OCI-LY3 (cell line): ENCODE measurements at regions not wholly inside any gene's neighbourhood (a gene's known extent, or its start where the extent isn't known, plus 50 kb on each side); places are given as distances from the start of the nearest gene placed in this dataset.

Source experiments
- H2AFZ ChIP-seq: fragments of 200-600, 300-600 bp; shearing (Covaris generic); 2 replicates; pipeline ENCODE4 v1.6.0; 2014; ENCODE audit warnings: antibody characterized with exemption, low read depth, low read length
- H3K27ac ChIP-seq: fragments of 200-600, 300-600 bp; sonication (generic); 2 replicates; pipeline ENCODE4 v1.5.1; 2014; ENCODE audit warnings: mild to moderate bottlenecking, low read length, moderate library complexity, mixed read lengths
- H3K27me3 ChIP-seq: fragments of 200-600, 300-600 bp; sonication (generic); 2 replicates; pipeline ENCODE4 v1.6.1; 2014; ENCODE audit warnings: low read depth, low read length, mixed read lengths
- H3K36me3 ChIP-seq: fragments of 200-600, 300-600 bp; sonication (generic); replicated peaks from 2 replicates; pipeline ENCODE3; 2014; ENCODE audit warnings: low read depth, low read length, mixed read lengths
- H3K4me1 ChIP-seq: fragments of 300-600, 200-600 bp; sonication (generic); 2 replicates; pipeline ENCODE4 v1.6.1; 2014; ENCODE audit warnings: low read length, mixed read lengths
- H3K4me2 ChIP-seq: fragments of 200-600, 300-600 bp; sonication (generic); 2 replicates; pipeline ENCODE4 v1.6.1; 2014; ENCODE audit warnings: low read length, mixed read lengths
- H3K4me3 ChIP-seq: fragments of 300-600, 200-600 bp; sonication (generic); 2 replicates; pipeline ENCODE4 v1.5.1; 2014; ENCODE audit warnings: antibody characterized with exemption, mild to moderate bottlenecking, low read length, moderate library complexity
- H3K79me2 ChIP-seq: fragments of 300-600, 200-600 bp; shearing (Covaris generic); 2 replicates; pipeline ENCODE4 v1.6.1; 2014; ENCODE audit warnings: mild to moderate bottlenecking, low read length, mixed read lengths
- H3K9ac ChIP-seq: fragments of 300-600, 200-600 bp; shearing (Covaris generic); 2 replicates; pipeline ENCODE4 v1.6.0; 2014; ENCODE audit warnings: mild to moderate bottlenecking, low read length, moderate library complexity
- H3K9me3 ChIP-seq: fragments of 200-600, 300-600 bp; shearing (Covaris generic); 2 replicates; pipeline ENCODE4 v1.6.1; 2014; ENCODE audit warnings: low read length, mixed read lengths; ENCODE audit not compliant: insufficient read depth
- H4K20me1 ChIP-seq: fragments of 200-600, 300-600 bp; sonication (generic); 2 replicates; pipeline ENCODE4 v1.6.1; 2016; ENCODE audit warnings: low read length, mixed read lengths; ENCODE audit not compliant: insufficient read depth
- EZH2phosphoT487 ChIP-seq: fragments of 200-600 bp; shearing (Covaris generic); IDR thresholded peaks from 2 replicates; pipeline ENCODE4 v1.6.1; 2018; ENCODE audit warnings: antibody characterized with exemption, mixed run types, low read depth
- TF ChIP-seq, protein P1 (sequence below): fragments of 200-600, 300-600 bp; sonication (generic); IDR thresholded peaks from 2 replicates; pipeline ENCODE4 v1.5.1; 2014; ENCODE audit warnings: antibody characterized with exemption, low read length, low read depth

DNA sequence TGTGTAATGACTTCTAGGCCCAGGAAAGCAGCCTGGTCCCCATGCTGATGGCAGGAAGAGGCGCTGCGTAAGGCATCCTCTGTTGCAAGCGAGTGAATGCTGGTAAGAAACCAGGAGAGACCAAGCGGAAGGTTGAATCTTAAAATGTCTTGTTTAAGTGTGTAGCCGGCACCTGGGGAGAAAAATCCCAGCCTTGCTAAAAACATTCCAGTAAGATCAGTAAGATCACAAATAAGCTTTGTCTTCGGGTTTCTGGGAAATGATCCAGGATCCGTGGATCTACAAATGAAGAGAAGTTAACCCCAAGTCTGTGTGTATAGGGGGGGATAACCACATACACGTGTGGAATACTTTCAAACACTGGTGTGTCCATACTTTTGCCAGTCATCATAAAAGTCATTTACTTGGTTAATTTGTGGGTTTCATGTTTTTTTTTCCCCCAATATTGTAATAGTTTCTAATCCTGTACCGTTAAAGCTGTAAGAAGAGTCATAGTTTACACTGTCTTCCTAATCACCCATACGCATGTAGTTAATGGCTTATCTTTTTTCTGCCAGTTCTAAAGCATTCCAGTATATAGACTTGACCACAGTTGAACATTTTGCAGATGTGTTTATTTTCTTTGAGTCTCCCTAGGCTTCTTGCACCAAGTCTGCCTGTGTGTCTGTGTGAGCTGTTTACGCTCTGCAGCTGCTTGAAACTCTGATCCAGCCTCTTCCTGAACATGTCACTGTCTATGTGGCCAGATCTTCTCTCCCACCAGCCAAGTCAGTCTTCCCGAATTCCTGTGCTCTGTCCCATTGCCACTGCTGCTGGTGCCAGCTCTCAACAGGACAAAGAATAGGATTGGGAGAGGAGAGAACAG lies 135.9 kb upstream of the ARL4C start:
- H3K4me3 ChIP-seq = no peak overlapping the region
- no peak overlapping the region for H3K4me2 ChIP-seq
- no peak overlapping the region for H3K27ac ChIP-seq

DNA sequence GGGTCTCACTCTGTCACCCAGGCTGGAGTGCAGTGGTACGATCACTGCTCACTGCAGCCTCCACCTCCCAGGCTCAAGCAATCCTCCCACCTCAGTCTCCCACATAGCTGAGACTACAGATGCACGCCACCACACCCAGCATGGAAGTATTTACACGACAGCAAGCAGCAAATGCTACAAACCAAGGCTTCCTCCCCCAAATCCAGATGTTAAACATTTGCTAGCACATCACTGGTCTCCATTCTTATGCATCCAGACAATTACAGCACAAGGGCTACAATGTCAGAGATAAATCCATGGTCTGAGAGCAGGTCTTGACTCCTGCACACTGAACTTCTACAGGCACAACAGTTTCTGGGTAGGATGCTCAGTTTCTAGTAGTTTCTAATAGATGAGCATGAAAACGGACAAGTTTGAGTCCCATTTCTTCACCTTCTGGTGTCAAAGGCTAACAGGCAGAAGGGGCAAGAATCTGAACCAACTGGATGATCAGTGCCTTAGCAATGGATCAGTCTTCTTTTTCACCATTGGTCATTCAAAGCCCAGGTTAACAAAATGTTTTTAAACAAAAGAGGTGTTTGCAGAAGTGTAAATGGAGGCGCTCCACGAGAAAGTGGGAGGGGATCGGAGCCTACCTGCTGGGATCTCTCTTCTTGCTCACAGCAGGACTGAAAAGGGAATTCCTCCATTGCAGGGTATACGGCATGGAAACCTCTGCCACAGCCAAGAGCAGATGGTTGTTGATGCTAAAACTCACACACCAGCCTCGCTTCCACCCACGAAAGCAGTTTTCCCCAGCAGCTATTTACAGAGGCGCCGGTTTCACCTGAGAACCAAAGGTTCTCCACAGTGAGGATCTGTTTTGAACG lies 135.0 kb upstream of the ARL4C start:
- no peak overlapping the region for H3K4me3 ChIP-seq
- H3K9me3 ChIP-seq = no peaks in the 10 kb centered on the region
- H3K79me2 ChIP-seq = no peaks in the 10 kb centered on the region
- H3K36me3 ChIP-seq = no peaks in the 10 kb centered on the region
- H3K27ac ChIP-seq = no peak overlapping the region
- TF ChIP-seq EZH2phosphoT487 = no peak
- TF ChIP-seq, protein P1, sequence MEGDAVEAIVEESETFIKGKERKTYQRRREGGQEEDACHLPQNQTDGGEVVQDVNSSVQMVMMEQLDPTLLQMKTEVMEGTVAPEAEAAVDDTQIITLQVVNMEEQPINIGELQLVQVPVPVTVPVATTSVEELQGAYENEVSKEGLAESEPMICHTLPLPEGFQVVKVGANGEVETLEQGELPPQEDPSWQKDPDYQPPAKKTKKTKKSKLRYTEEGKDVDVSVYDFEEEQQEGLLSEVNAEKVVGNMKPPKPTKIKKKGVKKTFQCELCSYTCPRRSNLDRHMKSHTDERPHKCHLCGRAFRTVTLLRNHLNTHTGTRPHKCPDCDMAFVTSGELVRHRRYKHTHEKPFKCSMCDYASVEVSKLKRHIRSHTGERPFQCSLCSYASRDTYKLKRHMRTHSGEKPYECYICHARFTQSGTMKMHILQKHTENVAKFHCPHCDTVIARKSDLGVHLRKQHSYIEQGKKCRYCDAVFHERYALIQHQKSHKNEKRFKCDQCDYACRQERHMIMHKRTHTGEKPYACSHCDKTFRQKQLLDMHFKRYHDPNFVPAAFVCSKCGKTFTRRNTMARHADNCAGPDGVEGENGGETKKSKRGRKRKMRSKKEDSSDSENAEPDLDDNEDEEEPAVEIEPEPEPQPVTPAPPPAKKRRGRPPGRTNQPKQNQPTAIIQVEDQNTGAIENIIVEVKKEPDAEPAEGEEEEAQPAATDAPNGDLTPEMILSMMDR = no peak
- H4K20me1 ChIP-seq = no peaks in the 10 kb centered on the region
- H3K4me1 ChIP-seq = no peaks in the 10 kb centered on the region
- H3K4me2 ChIP-seq = no peak overlapping the region
- no peak overlapping the region for H3K9ac ChIP-seq
- no peak overlapping the region for H2AFZ ChIP-seq
- H3K27me3 ChIP-seq = no peaks in the 10 kb centered on the region

More for the DNA sequence above, 135.9 kb upstream of the ARL4C start:
- H3K9ac ChIP-seq = no peak overlapping the region
- H2AFZ ChIP-seq = no peak overlapping the region
- no peaks in the 10 kb centered on the region for H3K36me3 ChIP-seq
- no peaks in the 10 kb centered on the region for H3K4me1 ChIP-seq
- H3K9me3 ChIP-seq = no peaks in the 10 kb centered on the region
- H3K79me2 ChIP-seq = no peaks in the 10 kb centered on the region
- TF ChIP-seq EZH2phosphoT487 = no peak
- TF ChIP-seq, protein P1 = no peak
- no peaks in the 10 kb centered on the region for H4K20me1 ChIP-seq
- H3K27me3 ChIP-seq = no peaks in the 10 kb centered on the region

DNA sequence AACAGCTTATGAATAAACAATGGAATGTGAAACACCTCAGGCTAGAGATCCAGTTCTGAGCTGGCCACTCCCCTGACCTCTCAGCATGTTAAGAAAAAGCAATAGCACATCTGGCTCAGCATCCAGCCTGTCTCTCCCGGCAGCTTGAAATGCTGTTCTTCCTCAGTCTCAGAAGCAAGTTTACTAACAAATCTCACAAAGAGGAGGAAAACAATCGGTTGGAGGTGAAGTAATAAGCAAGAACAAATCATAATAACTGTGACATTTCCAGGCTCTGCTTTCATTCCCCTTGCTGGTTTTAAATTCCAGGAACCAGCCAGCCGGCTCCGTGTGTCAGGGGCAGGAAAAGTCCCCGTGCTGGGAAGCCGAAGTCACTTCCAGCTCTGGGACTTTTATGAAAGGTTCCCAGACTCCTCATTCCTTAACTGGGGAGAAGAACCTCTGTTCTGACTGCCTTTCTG lies 133.9 kb upstream of the ARL4C start:
- Histone ChIP-seq H3K27me3 (no peaks in the 10 kb centered on the region), H3K36me3 (no peaks in the 10 kb centered on the region), H3K27ac (no peak overlapping the region), H4K20me1 (no peaks in the 10 kb centered on the region), H3K4me2 (no peak overlapping the region), H3K4me1 (no peaks in the 10 kb centered on the region), H3K9me3 (no peaks in the 10 kb centered on the region), H3K79me2 (no peaks in the 10 kb centered on the region), H3K4me3 (no peak overlapping the region), H3K9ac (no peak overlapping the region), H2AFZ (no peak overlapping the region)
- TF ChIP-seq, protein P1 = no peak
- no peak for TF ChIP-seq EZH2phosphoT487

DNA sequence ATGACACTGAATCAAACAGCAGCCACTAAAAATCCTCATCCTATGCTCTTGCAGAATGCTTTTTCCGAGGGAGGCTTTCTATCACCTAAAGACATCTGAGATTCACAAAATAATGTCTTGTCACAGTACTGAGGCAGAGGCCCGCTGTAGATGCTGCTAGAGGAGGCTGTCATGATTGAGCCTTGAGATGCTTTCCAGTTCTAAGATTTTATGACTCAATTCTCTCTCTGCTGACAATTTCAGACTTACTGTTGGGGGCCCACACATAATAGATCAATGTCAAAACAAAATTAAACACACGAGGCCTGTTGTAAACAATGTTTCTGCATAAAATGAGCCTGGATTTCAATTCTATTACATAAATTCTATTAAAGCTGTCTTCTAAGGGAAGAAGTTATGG lies 132.7 kb upstream of the ARL4C start:
- Histone ChIP-seq H4K20me1 (no peaks in the 10 kb centered on the region), H3K79me2 (no peaks in the 10 kb centered on the region), H3K4me3 (no peak overlapping the region), H3K27ac (no peak overlapping the region), H2AFZ (no peak overlapping the region), H3K9ac (no peak overlapping the region), H3K9me3 (no peaks in the 10 kb centered on the region), H3K4me2 (no peak overlapping the region), H3K4me1 (no peaks in the 10 kb centered on the region), H3K36me3 (no peaks in the 10 kb centered on the region), H3K27me3 (no peaks in the 10 kb centered on the region)
- TF ChIP-seq, protein P1 = no peak
